ENCODE measurements at regions not wholly inside any gene's neighbourhood (a gene's known extent, or its start where the extent isn't known, plus 50 kb on each side); places are given as distances from the start of the nearest gene placed in this dataset.
"Not testable (repeated sequence)": the region's sequence is repeated elsewhere in the genome, so short reads cannot be mapped to it uniquely, and the experiment has no call there.

DNA sequence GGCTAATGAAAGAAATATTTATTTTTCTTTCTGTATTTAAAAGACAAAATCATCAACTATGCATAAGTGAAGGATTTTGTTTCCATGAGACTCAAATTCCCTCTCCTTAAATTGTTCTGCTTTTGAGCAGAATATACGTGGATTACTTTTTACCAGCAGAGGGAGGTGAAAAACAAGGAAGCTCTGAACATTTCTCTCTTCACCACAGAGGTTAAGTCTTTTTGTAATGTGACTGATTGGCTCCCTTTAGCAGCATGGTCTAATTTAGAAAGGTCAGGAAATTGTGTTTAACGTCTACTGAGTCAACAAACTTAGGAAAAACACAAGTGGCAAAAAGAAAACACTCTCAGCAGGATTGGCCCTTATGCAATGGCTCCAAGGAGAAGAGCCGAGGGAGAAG is 55.1 kb upstream of the F9 start:
- Mint-ChIP-seq H3K9me3 (ENCODE audit: unreplicated experiment) (no peaks in the 10 kb centered on the region), H3K27me3 (ENCODE audit: unreplicated experiment) (no peaks in the 10 kb centered on the region), H3K4me3 (ENCODE audit: unreplicated experiment) (no peak overlapping the region), H3K36me3 (ENCODE audit: low read depth, unreplicated experiment) (no peaks in the 10 kb centered on the region), H3K27ac (ENCODE audit: unreplicated experiment) (no peak overlapping the region), H3K4me1 (ENCODE audit: unreplicated experiment) (no peaks in the 10 kb centered on the region)
- TF ChIP-seq, protein P1, sequence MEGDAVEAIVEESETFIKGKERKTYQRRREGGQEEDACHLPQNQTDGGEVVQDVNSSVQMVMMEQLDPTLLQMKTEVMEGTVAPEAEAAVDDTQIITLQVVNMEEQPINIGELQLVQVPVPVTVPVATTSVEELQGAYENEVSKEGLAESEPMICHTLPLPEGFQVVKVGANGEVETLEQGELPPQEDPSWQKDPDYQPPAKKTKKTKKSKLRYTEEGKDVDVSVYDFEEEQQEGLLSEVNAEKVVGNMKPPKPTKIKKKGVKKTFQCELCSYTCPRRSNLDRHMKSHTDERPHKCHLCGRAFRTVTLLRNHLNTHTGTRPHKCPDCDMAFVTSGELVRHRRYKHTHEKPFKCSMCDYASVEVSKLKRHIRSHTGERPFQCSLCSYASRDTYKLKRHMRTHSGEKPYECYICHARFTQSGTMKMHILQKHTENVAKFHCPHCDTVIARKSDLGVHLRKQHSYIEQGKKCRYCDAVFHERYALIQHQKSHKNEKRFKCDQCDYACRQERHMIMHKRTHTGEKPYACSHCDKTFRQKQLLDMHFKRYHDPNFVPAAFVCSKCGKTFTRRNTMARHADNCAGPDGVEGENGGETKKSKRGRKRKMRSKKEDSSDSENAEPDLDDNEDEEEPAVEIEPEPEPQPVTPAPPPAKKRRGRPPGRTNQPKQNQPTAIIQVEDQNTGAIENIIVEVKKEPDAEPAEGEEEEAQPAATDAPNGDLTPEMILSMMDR (IDR thresholded peaks at IDR 0.05; ENCODE audit: unreplicated experiment): no peak
- DNase-seq (ENCODE audit: low spot score): no peak

DNA sequence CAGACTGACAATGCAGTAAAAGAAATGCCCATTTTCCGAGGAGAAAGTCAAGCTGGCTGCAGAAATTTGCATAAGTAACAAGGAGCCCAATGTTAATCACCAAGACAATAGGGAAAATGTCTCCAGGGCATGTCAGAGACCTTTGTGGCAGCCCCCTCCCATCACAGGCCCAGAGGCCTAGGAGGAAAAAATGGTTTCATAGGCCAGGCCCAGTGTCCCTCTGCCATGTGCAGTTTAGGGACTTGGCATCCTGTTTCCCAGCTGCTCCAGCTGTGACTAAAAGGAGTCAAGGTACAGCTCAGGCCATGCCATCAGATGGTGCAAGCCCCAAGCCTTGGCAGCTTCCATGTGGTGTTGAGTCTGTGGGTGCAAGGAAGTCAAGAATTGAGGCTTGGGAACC is 68.6 kb upstream of the F9 start:
- not testable (repeated sequence) for H3K36me3 Mint-ChIP-seq (ENCODE audit: low read depth, unreplicated experiment); DNase-seq (ENCODE audit: low spot score); H3K4me1 Mint-ChIP-seq (ENCODE audit: unreplicated experiment); H3K27me3 Mint-ChIP-seq (ENCODE audit: unreplicated experiment); H3K27ac Mint-ChIP-seq (ENCODE audit: unreplicated experiment); H3K4me3 Mint-ChIP-seq (ENCODE audit: unreplicated experiment); H3K9me3 Mint-ChIP-seq (ENCODE audit: unreplicated experiment)

DNA sequence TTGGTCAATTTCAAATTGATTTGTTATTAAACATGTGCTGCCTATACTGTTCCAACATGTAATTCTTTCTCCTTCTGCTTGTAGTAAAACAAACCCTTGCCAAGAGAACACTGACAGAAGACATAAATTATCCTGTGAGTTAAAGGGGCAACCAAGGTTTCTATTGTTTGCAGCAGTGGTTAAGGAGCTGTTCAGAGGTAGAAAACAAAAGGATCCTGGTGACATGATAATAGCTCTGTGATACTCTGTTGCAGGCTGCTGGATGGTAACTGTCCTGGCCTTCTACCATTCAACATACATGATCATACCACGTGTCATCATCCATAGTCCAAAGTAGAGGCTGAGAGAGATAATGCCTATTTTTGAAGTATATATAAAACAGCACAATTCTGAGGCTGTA is 75.8 kb upstream of the F9 start:
- Mint-ChIP-seq H3K27me3 (ENCODE audit: unreplicated experiment) (no peaks in the 10 kb centered on the region), H3K4me1 (ENCODE audit: unreplicated experiment) (no peaks in the 10 kb centered on the region), H3K4me3 (ENCODE audit: unreplicated experiment) (no peak overlapping the region), H3K9me3 (ENCODE audit: unreplicated experiment) (no peaks in the 10 kb centered on the region), H3K36me3 (ENCODE audit: low read depth, unreplicated experiment) (no peaks in the 10 kb centered on the region), H3K27ac (ENCODE audit: unreplicated experiment) (no peak overlapping the region)
- no peak for DNase-seq (ENCODE audit: low spot score)
- TF ChIP-seq, protein P1 (IDR thresholded peaks at IDR 0.05; ENCODE audit: unreplicated experiment): no peak

DNA sequence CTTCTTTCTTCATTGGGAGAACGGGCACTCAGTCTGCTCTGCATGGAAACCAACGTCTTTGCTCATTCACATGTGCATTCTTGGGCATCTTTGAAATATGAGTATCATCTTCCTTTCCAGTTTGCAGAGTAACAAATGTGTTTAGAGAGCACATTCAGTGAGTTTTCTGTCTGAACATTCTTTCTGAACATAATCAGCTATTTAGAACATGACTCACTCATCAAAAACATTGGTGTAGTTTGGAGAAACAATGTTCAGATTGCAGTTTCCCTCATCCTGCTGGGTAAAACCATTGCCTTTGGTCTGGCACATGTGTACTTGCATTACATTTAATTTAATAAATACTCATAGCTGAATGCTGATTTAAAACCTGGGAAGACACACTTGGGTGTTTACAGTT is 81.5 kb upstream of the F9 start:
- no peaks in the 10 kb centered on the region for H3K9me3 Mint-ChIP-seq (ENCODE audit: unreplicated experiment)
- TF ChIP-seq, protein P1 (IDR thresholded peaks at IDR 0.05; ENCODE audit: unreplicated experiment): no peak
- no peak overlapping the region for H3K4me3 Mint-ChIP-seq (ENCODE audit: unreplicated experiment)
- H3K36me3 Mint-ChIP-seq (ENCODE audit: low read depth, unreplicated experiment): no peaks in the 10 kb centered on the region
- no peaks in the 10 kb centered on the region for H3K4me1 Mint-ChIP-seq (ENCODE audit: unreplicated experiment)
- no peak for DNase-seq (ENCODE audit: low spot score)
- H3K27ac Mint-ChIP-seq (ENCODE audit: unreplicated experiment): no peak overlapping the region
- no peaks in the 10 kb centered on the region for H3K27me3 Mint-ChIP-seq (ENCODE audit: unreplicated experiment)

DNA sequence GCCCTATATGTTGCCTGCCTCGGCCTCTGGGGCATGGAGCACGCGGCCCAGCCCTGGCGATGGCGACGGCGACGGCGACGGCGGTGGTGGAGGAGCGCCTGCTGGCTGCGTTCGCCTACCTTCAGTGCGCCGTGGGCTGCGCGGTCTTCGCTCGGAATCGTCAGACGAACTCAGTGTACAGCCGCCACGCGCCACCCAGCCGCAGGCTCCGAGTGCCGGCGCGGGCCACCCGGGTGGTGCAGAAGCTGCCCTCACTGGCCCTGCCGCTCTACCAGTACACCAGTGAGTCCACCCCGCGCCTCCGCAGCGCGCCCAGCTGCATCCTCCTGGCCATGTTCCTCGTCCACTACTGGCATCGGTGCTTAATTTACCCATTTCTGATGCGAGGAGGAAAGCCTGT is 83.7 kb upstream of the F9 start:
- H3K9me3 Mint-ChIP-seq (ENCODE audit: unreplicated experiment): no peaks in the 10 kb centered on the region
- H3K27ac Mint-ChIP-seq (ENCODE audit: unreplicated experiment): no peak overlapping the region
- DNase-seq (ENCODE audit: low spot score): no peak
- H3K4me1 Mint-ChIP-seq (ENCODE audit: unreplicated experiment): no peaks in the 10 kb centered on the region
- H3K27me3 Mint-ChIP-seq (ENCODE audit: unreplicated experiment): no peaks in the 10 kb centered on the region
- TF ChIP-seq, protein P1 (IDR thresholded peaks at IDR 0.05; ENCODE audit: unreplicated experiment): no peak
- H3K4me3 Mint-ChIP-seq (ENCODE audit: unreplicated experiment): no peak overlapping the region
- no peaks in the 10 kb centered on the region for H3K36me3 Mint-ChIP-seq (ENCODE audit: low read depth, unreplicated experiment)

DNA sequence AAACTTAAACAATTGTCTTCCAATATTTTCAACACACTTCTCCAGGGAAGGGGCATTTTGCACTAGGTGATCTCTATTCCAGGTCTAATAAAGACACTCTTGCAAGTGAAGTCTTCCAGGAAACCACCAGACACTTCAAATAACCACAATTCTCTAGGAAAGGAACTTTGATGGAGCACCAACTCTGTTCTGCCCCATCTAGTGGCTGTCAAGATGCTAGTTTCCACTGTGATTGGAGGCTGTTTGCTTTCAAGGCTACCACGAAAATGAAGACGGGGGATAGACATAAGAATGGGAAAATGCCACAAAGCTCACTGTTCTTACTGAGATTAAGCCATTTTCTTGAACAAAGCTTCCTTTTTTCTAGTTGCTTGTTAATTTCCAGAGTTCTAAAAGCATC is 100.6 kb upstream of the F9 start:
- no peaks in the 10 kb centered on the region for H3K36me3 Mint-ChIP-seq (ENCODE audit: low read depth, unreplicated experiment)
- H3K27ac Mint-ChIP-seq (ENCODE audit: unreplicated experiment): no peak overlapping the region
- H3K9me3 Mint-ChIP-seq (ENCODE audit: unreplicated experiment): no peaks in the 10 kb centered on the region

More for the DNA sequence above, 100.6 kb upstream of the F9 start:
- DNase-seq (ENCODE audit: low spot score): no peak
- no peak overlapping the region for H3K4me3 Mint-ChIP-seq (ENCODE audit: unreplicated experiment)
- TF ChIP-seq, protein P1 (IDR thresholded peaks at IDR 0.05; ENCODE audit: unreplicated experiment): no peak
- no peaks in the 10 kb centered on the region for H3K4me1 Mint-ChIP-seq (ENCODE audit: unreplicated experiment)
- H3K27me3 Mint-ChIP-seq (ENCODE audit: unreplicated experiment): no peaks in the 10 kb centered on the region
